A673 (cell line): ENCODE measurements at regions not wholly inside any gene's neighbourhood (a gene's known extent, or its start where the extent isn't known, plus 50 kb on each side); places are given as distances from the start of the nearest gene placed in this dataset.

Experiments
- BruUV-seq: library from RNA; stranded (reverse); fragments of 400-500 nt; replicated peaks from 2 replicates; lab custom pipeline; 2021; lab: Mats Ljungman, UMichigan
- CTCF ChIA-PET: fragments of 300-600 bp; sonication (Branson Sonifier 250); formaldehyde crosslinking; loops from one replicate; lab custom pipeline; 2022; ENCODE audit warnings: antibody characterized with exemption; lab: Charles Lee
- POLR2A ChIA-PET: fragments of 300-600 bp; sonication (Branson Sonifier 250); formaldehyde crosslinking; loops from one replicate; lab custom pipeline; 2022; ENCODE audit warnings: antibody characterized with exemption; ENCODE audit not compliant: low non-redundant PET; lab: Charles Lee
- DNase-seq: peaks from one replicate; pipeline ENCODE4 v3.0.0-alpha.2; 2015; ENCODE audit warnings: low spot score
- H3K27ac ChIP-seq: fragments of 200-600 bp; sonication (generic); 2 replicates; pipeline ENCODE4 v1.5.1; 2016; ENCODE audit warnings: mixed run types, low read depth, mild to moderate bottlenecking, mixed read lengths, antibody characterized with exemption, low read length; ENCODE audit not compliant: poor library complexity, severe bottlenecking
- H3K27me3 ChIP-seq: fragments of 200-600 bp; sonication (generic); replicated peaks from 2 replicates; pipeline ENCODE4 v1.6.1; 2017; ENCODE audit warnings: mixed run types, low read depth, mild to moderate bottlenecking, mixed read lengths, antibody characterized with exemption, low read length; ENCODE audit not compliant: insufficient read depth, poor library complexity
- H3K36me3 ChIP-seq: fragments of 200-600 bp; sonication (generic); 2 replicates; pipeline ENCODE4 v1.6.1; 2016; ENCODE audit warnings: mixed run types, mild to moderate bottlenecking, mixed read lengths, antibody characterized with exemption, low read length; ENCODE audit not compliant: insufficient read depth, poor library complexity, severe bottlenecking
- H3K4me1 ChIP-seq: fragments of 200-600 bp; sonication (generic); 2 replicates; pipeline ENCODE4 v1.6.1; 2017; ENCODE audit warnings: mixed run types, mild to moderate bottlenecking, mixed read lengths, antibody characterized with exemption, low read length; ENCODE audit not compliant: insufficient read depth, poor library complexity, severe bottlenecking
- H3K4me3 ChIP-seq: fragments of 200-600 bp; sonication (generic); 2 replicates; pipeline ENCODE4 v1.5.1; 2016; ENCODE audit warnings: low read depth, mixed run types, mild to moderate bottlenecking, mixed read lengths, low read length; ENCODE audit not compliant: poor library complexity, severe bottlenecking
- H3K9me3 ChIP-seq: fragments of 200-600 bp; sonication (generic); 2 replicates; pipeline ENCODE4 v1.6.1; 2016; ENCODE audit warnings: mixed run types, low read depth, mild to moderate bottlenecking, mixed read lengths, antibody characterized with exemption, low read length; ENCODE audit not compliant: poor library complexity, severe bottlenecking
- EZH2 ChIP-seq: fragments of 200-600 bp; sonication (generic); IDR thresholded peaks from 2 replicates; pipeline ENCODE4 v1.6.1; 2017; ENCODE audit warnings: borderline replicate concordance, low read depth, mild to moderate bottlenecking, mixed read lengths, antibody characterized with exemption, low read length; ENCODE audit not compliant: poor library complexity, severe bottlenecking
- intact Hi-C: fragments of 100-400 bp; cut with micrococcal nuclease; formaldehyde crosslinking; loops from one replicate; pipeline ENCODE4 v1.10.0; 2022; ENCODE audit not compliant: unreplicated experiment
- TF ChIP-seq, protein P1 (sequence below): fragments of 300-800, 200-600 bp; sonication (generic); conservative IDR thresholded peaks from 2 replicates; pipeline ENCODE4 v1.5.1; 2017; ENCODE audit warnings: low read depth, mild to moderate bottlenecking, antibody characterized with exemption, low read length, moderate library complexity, mixed read lengths

DNA sequence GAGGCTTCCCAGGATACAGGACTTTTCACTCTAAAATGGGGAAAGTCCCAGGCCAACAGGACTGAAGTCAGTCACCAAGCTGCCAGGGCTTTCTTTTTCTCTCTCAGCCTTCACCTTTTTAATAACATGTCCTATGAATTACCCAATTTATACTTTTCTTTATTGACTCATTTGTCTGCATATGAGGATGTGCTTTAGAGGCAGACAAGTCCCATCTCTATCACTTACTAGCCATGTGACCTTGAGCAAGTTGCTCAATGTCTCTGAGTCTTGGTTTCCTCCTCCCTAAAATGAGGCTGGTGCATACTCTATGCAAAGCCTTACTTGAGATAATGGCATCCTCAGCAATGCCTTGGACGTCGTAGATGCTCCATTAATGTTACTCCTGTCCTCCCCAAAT lies 98.1 kb upstream of the TMPO start:
- Histone ChIP-seq H3K4me1 (peaks cover 47% of the 10 kb centered on the region), H3K27ac (peak overlapping the region; percentile 80), H3K9me3 (no peaks in the 10 kb centered on the region), H3K36me3 (no peaks in the 10 kb centered on the region), H3K4me3 (no peak overlapping the region), H3K27me3 (no peaks in the 10 kb centered on the region)
- TF ChIP-seq, protein P1, sequence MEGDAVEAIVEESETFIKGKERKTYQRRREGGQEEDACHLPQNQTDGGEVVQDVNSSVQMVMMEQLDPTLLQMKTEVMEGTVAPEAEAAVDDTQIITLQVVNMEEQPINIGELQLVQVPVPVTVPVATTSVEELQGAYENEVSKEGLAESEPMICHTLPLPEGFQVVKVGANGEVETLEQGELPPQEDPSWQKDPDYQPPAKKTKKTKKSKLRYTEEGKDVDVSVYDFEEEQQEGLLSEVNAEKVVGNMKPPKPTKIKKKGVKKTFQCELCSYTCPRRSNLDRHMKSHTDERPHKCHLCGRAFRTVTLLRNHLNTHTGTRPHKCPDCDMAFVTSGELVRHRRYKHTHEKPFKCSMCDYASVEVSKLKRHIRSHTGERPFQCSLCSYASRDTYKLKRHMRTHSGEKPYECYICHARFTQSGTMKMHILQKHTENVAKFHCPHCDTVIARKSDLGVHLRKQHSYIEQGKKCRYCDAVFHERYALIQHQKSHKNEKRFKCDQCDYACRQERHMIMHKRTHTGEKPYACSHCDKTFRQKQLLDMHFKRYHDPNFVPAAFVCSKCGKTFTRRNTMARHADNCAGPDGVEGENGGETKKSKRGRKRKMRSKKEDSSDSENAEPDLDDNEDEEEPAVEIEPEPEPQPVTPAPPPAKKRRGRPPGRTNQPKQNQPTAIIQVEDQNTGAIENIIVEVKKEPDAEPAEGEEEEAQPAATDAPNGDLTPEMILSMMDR = no peak
- no peak for DNase-seq
- POLR2A ChIA-PET = no interaction called here
- no TSS peak for BruUV-seq
- intact Hi-C loops = loop anchor here (2.0 to 5.0 kb wide), 3 partner anchors 238 to 580 kb away; no protein-coding TSS in a partner anchor
- CTCF ChIA-PET = no interaction called here

- ChIA-PET CTCF (interaction anchor here (0.7 to 1.1 kb wide), 2 partner anchors 23 to 97 kb away, joined by 3 read pairs; no protein-coding TSS in a partner anchor), POLR2A (no interaction called here)
- no peaks in the 10 kb centered on the region for H3K9me3 ChIP-seq
- TF ChIP-seq, protein P1 = no peak
- no peak for TF ChIP-seq EZH2
- intact Hi-C loops = loop anchor here (5.0 kb wide), 2 partner anchors 324 to 579 kb away; no protein-coding TSS in a partner anchor
- BruUV-seq = no TSS peak
- H3K27ac ChIP-seq = peak overlapping the region; percentile 80
- no peaks in the 10 kb centered on the region for H3K36me3 ChIP-seq
- H3K27me3 ChIP-seq = no peaks in the 10 kb centered on the region
- peak; percentile 87 for DNase-seq
- H3K4me1 ChIP-seq = peaks cover 47% of the 10 kb centered on the region
- no peak overlapping the region for H3K4me3 ChIP-seq
These were observed 96.9 kb upstream of the TMPO start for GRCh38 chr12:98418357-98419075.

- Histone ChIP-seq H3K27ac (peak overlapping the region; percentile 80), H3K27me3 (no peaks in the 10 kb centered on the region), H3K4me1 (peaks cover 49% of the 10 kb centered on the region), H3K4me3 (no peak overlapping the region), H3K36me3 (no peaks in the 10 kb centered on the region), H3K9me3 (no peaks in the 10 kb centered on the region)
- DNase-seq = no peak
- intact Hi-C loops = loop anchor here (5.0 kb wide), 2 partner anchors 323 to 578 kb away; no protein-coding TSS in a partner anchor
- TF ChIP-seq EZH2 = no peak
- TF ChIP-seq, protein P1 = no peak
- BruUV-seq = no TSS peak
- CTCF ChIA-PET = no interaction called here
- POLR2A ChIA-PET = no interaction called here
These were observed 96.2 kb upstream of the TMPO start for GRCh38 chr12:98419081-98419794.
